LNCAP (cell line): ENCODE measurements at regions not wholly inside any gene's neighbourhood (a gene's known extent, or its start where the extent isn't known, plus 50 kb on each side); places are given as distances from the start of the nearest gene placed in this dataset.

Experiments
- CTCF ChIP-seq: fragments of 450-650 bp; IDR thresholded peaks from 2 replicates; pipeline ENCODE4 v1.5.1; 2017; ENCODE audit warnings: mild to moderate bottlenecking

GRCh38 chr10:121303287-121303890 is 294.9 kb downstream of the FGFR2 start:
- TF ChIP-seq CTCF = no peak

- no peak for TF ChIP-seq CTCF
These were observed 293.2 kb downstream of the FGFR2 start for GRCh38 chr10:121305066-121305465.

GRCh38 chr10:121306159-121306673 is 292.0 kb downstream of the FGFR2 start:
- TF ChIP-seq CTCF = no peak

GRCh38 chr10:121307411-121307980 is 290.7 kb downstream of the FGFR2 start:
- TF ChIP-seq CTCF = no peak

GRCh38 chr10:121308020-121308419 is 290.2 kb downstream of the FGFR2 start:
- TF ChIP-seq CTCF = no peak

GRCh38 chr10:121309164-121309563 is 289.1 kb downstream of the FGFR2 start:
- no peak for TF ChIP-seq CTCF

- no peak for TF ChIP-seq CTCF
These were observed 288.0 kb downstream of the FGFR2 start for GRCh38 chr10:121310151-121310711.
